HUES64 (cell line): ENCODE measurements at regions not wholly inside any gene's neighbourhood (a gene's known extent, or its start where the extent isn't known, plus 50 kb on each side); places are given as distances from the start of the nearest gene placed in this dataset.

Source experiments
- H3K27ac ChIP-seq: 2 replicates; pipeline ENCODE4 v1.7.0; 2013; ENCODE audit warnings: low read depth, low read length, inconsistent platforms
- H3K27me3 ChIP-seq: 2 replicates; pipeline ENCODE4 v1.6.1; 2013; ENCODE audit warnings: mild to moderate bottlenecking, low read length; ENCODE audit not compliant: insufficient read depth
- H3K36me3 ChIP-seq: 2 replicates; pipeline ENCODE4 v1.6.1; 2013; ENCODE audit warnings: mild to moderate bottlenecking, low read length; ENCODE audit not compliant: insufficient read depth
- H3K4me1 ChIP-seq: 2 replicates; pipeline ENCODE4 v1.6.1; 2013; ENCODE audit warnings: mild to moderate bottlenecking, low read length, moderate library complexity; ENCODE audit not compliant: insufficient read depth
- H3K4me3 ChIP-seq: 2 replicates; pipeline ENCODE4 v1.5.1; 2013; ENCODE audit warnings: mild to moderate bottlenecking, low read length, moderate library complexity
- H3K9ac ChIP-seq: 2 replicates; pipeline ENCODE4 v1.6.1; 2013; ENCODE audit warnings: mild to moderate bottlenecking, low read depth, low read length
- H3K9me3 ChIP-seq: 2 replicates; pipeline ENCODE4 v1.6.1; 2013; ENCODE audit warnings: low read depth, low read length; ENCODE audit not compliant: insufficient read depth
- WGBS: fragments of 150-250, 120-280 bp; methylation state at CpG from one replicate; pipeline ENCODE4 v1.1.7; 2013; ENCODE audit warnings: missing lambda C conversion rate; 5-methylcytosine and 5-hydroxymethylcytosine counted together

DNA sequence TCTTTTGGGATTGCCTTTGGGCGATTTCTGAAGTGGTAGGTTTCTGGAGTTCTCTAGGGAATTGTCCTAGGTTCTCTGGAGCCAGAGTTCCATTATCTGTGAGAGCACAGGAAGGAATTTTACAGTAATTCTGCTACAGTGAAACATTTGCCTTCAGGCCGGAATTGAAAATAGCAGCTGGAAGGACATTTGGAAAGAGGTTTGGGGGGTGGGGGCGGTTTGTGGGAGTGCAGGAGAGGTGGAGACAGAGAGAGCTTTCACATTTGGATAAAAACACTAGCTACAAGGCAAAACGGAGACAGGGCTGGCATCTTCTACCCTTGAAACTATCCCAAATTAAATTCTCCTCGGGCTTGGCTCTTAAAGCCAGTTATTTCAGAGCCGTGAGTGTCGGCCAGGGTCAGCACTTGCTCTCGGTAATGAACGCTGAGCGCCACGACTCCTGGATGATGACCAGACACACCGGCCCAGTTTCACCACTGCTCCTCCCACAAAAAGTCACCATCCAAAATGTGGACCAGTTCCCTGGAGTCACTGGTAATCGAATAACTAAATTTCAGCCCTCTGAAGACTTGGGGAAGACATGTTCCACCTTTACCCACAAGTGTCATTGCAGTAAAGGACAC is 67.7 kb upstream of the TANC2 start:
- no peak overlapping the region for H3K27ac ChIP-seq
- H3K4me3 ChIP-seq = no peak overlapping the region

GRCh38 chr17:62897706-62898105 is 68.3 kb upstream of the TANC2 start:
- Histone ChIP-seq H3K4me3 (no peak overlapping the region), H3K9me3 (no peaks in the 10 kb centered on the region), H3K9ac (no peak overlapping the region), H3K4me1 (peaks cover 5% of the 10 kb centered on the region), H3K27ac (no peak overlapping the region), H3K27me3 (no peaks in the 10 kb centered on the region), H3K36me3 (no peaks in the 10 kb centered on the region)
- 90% methylated on average over 2 of the region's 2 CpGs for WGBS

More for the DNA sequence above, 67.7 kb upstream of the TANC2 start:
- Histone ChIP-seq H3K27me3 (no peaks in the 10 kb centered on the region), H3K9me3 (no peaks in the 10 kb centered on the region), H3K9ac (no peak overlapping the region), H3K36me3 (no peaks in the 10 kb centered on the region), H3K4me1 (0 out of 2 replicates have a peak, but pooled peaks cover 4% of the 10 kb centered on the region)
- WGBS = 88% methylated on average over 13 of the region's 13 CpGs

DNA sequence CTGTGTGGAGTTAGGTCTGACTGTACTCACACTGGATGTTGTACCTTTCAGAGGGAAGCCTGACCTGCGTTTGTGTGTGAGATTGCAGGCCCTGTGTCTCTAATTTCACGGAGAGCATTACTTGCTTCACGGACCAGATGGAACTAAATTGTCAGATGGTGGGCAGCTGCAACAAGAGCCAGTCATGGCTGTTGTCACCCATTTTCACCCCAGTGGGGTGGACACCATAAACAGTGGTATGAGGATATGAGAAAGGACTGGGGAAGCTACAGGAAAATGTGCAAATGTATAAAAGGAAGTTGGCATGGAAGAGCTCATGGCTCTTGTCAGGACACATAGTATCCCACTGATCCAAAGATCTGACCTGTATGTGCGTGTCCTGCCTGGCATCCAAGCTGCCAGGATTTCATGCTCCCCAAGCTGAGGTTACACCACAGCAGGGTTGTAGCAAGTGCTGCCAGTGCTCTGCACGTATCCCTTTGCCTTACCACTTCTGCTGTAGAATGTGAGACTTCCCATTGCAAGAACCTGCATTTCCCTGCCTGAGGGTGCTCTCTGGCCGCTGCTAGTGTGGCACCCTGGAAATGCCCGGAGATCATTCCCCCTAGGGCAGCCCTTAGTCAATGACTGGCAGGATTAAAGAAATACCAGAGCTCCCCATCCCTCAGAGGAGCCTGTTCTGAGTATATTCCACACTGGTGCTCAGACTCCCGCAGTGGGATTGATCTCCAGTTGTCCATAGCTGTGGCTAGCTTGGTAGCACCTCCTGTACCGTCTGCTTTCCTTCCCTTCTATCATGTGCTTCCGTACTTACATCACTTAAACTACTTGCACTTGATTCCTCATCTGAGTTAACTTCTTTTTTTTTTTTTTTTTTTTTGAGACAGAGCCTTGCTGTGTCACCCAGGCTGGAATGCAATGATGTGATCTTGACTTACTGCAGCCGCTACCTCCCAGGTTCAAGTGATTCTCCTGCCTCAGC is 70.4 kb upstream of the TANC2 start:
- Histone ChIP-seq H3K9me3 (no peaks in the 10 kb centered on the region), H3K36me3 (no peaks in the 10 kb centered on the region), H3K9ac (no peak overlapping the region), H3K27me3 (no peaks in the 10 kb centered on the region), H3K4me3 (no peak overlapping the region), H3K27ac (no peak overlapping the region), H3K4me1 (peaks cover 19% of the 10 kb centered on the region)
- WGBS = 92% methylated on average over 11 of the region's 11 CpGs

DNA sequence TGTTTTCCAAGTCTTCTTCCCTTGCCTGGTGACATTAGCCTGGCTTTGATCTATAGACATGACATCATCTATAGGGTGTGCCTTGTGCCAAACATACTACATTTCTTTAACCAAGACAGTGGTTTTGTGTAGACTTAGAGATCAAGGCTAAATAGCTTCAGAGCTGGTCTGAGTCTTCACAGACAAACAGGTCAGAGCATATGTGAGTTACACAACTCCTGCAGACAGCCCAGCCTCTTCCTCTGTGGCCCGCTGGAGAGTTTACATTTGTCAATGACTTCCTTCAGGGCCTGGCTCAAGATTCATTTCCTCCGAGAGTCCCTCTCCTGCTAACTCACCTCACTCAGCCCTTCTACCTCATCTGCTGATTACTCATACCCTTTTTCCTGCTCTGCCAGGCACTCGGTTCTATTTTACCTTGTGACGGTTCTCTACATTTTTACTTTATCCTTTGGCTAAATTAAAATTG is 73.1 kb upstream of the TANC2 start:
- 43% methylated on average over 4 of the region's 4 CpGs for WGBS
- no peaks in the 10 kb centered on the region for H3K27me3 ChIP-seq
- peaks cover 19% of the 10 kb centered on the region for H3K4me1 ChIP-seq
- no peak overlapping the region for H3K9ac ChIP-seq
- no peak overlapping the region for H3K27ac ChIP-seq
- H3K9me3 ChIP-seq = no peaks in the 10 kb centered on the region
- H3K4me3 ChIP-seq = no peak overlapping the region
- H3K36me3 ChIP-seq = no peaks in the 10 kb centered on the region

GRCh38 chr17:62892061-62892675 is 73.9 kb upstream of the TANC2 start:
- no peak overlapping the region for H3K4me3 ChIP-seq
- H3K9ac ChIP-seq = no peak overlapping the region
- H3K9me3 ChIP-seq = no peaks in the 10 kb centered on the region
- H3K27ac ChIP-seq = no peak overlapping the region
- H3K4me1 ChIP-seq = peaks cover 19% of the 10 kb centered on the region
- H3K27me3 ChIP-seq = no peaks in the 10 kb centered on the region
- WGBS = 74% methylated on average over 3 of the region's 3 CpGs
- no peaks in the 10 kb centered on the region for H3K36me3 ChIP-seq

- H3K9ac ChIP-seq = no peak overlapping the region
- H3K9me3 ChIP-seq = no peaks in the 10 kb centered on the region
- no peaks in the 10 kb centered on the region for H3K36me3 ChIP-seq
- no peak overlapping the region for H3K4me3 ChIP-seq
- 82% methylated on average over 3 of the region's 3 CpGs for WGBS
- H3K27me3 ChIP-seq = no peaks in the 10 kb centered on the region
- no peak overlapping the region for H3K27ac ChIP-seq
- peaks cover 19% of the 10 kb centered on the region for H3K4me1 ChIP-seq
These were observed 74.4 kb upstream of the TANC2 start for GRCh38 chr17:62891659-62892058.

DNA sequence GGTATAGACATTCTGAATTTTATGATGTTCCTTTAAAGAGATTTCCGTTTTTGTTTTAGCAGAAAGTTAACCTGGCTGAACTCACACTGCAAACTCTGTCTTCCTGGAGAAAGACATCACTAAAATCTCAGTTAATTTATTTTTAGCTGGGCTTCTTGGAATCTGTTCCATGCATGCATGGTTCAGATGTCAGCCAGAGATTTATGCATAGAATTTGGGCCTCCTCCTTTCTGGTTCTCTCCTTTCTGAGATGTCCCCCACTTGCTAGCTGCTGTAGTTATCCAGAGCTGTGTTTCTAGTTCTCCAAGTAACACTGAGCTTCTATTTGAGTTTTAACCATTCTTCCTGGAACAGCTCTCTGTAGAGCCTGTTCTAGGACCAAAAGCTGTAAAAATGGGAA is 77.3 kb upstream of the TANC2 start:
- Histone ChIP-seq H3K9me3 (no peaks in the 10 kb centered on the region), H3K4me1 (peaks cover 19% of the 10 kb centered on the region), H3K4me3 (no peak overlapping the region), H3K9ac (no peak overlapping the region), H3K27ac (no peak overlapping the region), H3K27me3 (no peaks in the 10 kb centered on the region), H3K36me3 (no peaks in the 10 kb centered on the region)
- WGBS = 96% methylated on average over 1 of the region's 1 CpG

DNA sequence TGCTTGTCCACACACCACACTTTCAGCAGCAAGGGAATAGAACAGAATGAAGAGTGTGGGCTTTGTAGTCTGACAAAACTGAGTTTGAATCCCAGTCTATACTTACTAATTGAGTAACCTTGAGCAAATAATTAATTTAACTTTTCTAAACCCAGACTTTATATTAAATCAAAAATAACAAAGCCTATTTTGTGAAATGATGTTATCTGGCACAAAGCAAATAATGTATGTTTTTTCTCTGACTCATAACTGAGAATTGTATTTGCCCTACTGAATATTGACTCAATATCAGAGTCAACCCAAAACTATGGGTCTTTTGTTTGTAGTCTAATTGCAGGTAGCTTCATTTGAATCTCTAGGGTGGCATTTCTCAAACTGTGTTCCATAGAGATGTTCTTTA is 77.9 kb upstream of the TANC2 start:
- Histone ChIP-seq H3K9me3 (no peaks in the 10 kb centered on the region), H3K36me3 (no peaks in the 10 kb centered on the region), H3K27me3 (no peaks in the 10 kb centered on the region), H3K9ac (no peak overlapping the region), H3K4me3 (no peak overlapping the region), H3K4me1 (peaks cover 18% of the 10 kb centered on the region), H3K27ac (no peak overlapping the region)

- no peak overlapping the region for H3K4me3 ChIP-seq
- no peaks in the 10 kb centered on the region for H3K36me3 ChIP-seq
- 96% methylated on average over 2 of the region's 3 CpGs for WGBS
- H3K27me3 ChIP-seq = no peaks in the 10 kb centered on the region
- H3K27ac ChIP-seq = no peak overlapping the region
- H3K4me1 ChIP-seq = peaks cover 11% of the 10 kb centered on the region
- no peak overlapping the region for H3K9ac ChIP-seq
- no peaks in the 10 kb centered on the region for H3K9me3 ChIP-seq
These were observed 78.6 kb upstream of the TANC2 start for GRCh38 chr17:62887437-62887836.

DNA sequence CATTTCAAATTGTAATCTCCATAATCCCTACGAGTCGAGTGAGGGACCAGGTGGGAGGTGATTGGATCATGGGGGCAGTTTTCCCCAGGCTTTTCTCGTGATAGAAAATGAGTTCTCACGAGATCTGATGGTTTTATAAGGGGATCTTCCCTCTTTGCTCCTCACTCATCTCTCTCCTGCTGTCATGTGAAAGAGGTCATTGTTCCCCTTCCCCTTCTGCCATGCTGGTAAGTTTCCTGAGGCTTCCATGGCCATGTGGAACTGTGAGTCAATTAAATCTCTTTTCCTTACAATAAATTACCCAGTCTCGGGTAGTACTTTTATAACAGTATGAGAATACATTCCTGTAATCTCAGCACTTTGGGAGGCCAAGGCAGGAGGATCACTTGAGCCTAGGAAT is 76.7 kb upstream of the MARCHF10 start:
- Histone ChIP-seq H3K9ac (no peak overlapping the region), H3K27me3 (no peaks in the 10 kb centered on the region), H3K27ac (no peak overlapping the region), H3K9me3 (no peaks in the 10 kb centered on the region), H3K4me3 (no peak overlapping the region), H3K36me3 (no peaks in the 10 kb centered on the region), H3K4me1 (no peaks in the 10 kb centered on the region)
- WGBS = 70% methylated on average over 2 of the region's 5 CpGs

DNA sequence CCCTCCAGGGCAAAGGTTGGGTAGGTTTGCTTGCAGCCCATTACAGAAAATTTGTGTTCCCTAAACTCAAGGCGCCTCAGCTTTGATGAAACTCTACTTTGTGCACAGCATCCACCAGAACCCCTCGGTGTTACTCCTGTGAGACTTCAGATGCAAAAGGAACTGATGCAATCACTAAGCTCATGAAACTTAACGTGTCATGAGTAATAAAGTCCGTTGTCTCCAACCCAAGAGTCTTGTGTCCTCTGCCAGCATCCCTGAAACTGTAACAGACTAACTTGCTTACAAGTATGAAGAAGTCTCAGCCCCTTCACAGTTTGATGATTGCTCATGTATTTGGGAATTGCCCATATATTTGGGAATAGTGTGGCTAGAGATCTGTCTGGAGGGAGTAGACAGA is 74.8 kb upstream of the MARCHF10 start:
- no peaks in the 10 kb centered on the region for H3K9me3 ChIP-seq
- no peak overlapping the region for H3K9ac ChIP-seq
- no peaks in the 10 kb centered on the region for H3K27me3 ChIP-seq
- no peak overlapping the region for H3K27ac ChIP-seq
- H3K4me3 ChIP-seq = no peak overlapping the region
- no peaks in the 10 kb centered on the region for H3K36me3 ChIP-seq
- no peaks in the 10 kb centered on the region for H3K4me1 ChIP-seq
- WGBS = 90% methylated on average over 4 of the region's 4 CpGs
